ENCODE measurements at regions not wholly inside any gene's neighbourhood (a gene's known extent, or its start where the extent isn't known, plus 50 kb on each side); places are given as distances from the start of the nearest gene placed in this dataset.

DNA sequence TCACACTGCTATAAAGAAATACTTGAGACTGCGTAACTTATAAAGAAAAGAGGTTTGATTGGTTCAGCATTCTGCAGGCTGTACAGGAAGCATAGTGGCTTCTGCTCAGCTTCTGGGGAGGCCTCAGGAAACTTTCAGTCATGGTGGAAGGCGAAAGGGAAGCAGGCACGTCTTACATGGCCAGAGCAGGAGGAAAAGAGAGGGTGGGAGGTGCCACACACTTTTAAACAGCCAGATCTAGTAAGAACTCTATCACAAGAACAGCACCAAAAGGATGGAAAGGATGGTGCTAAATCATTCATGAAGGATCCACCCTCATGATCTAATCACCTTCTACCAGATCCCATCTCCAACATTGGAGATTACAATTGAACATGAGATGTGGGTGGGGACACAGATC lies 145.5 kb upstream of the OSR1 start:
- no peak overlapping the region for H3K4me3 ChIP-seq
- intact Hi-C loops (cut with micrococcal nuclease; ENCODE audit: unreplicated experiment) = no loop called here
- H2AFZ ChIP-seq = no peak overlapping the region
- CTCF ChIA-PET = no interaction called here
- H3K27me3 ChIP-seq (ENCODE audit: insufficient read depth, low read depth) = no peaks in the 10 kb centered on the region
- H3K36me3 ChIP-seq (ENCODE audit: low read depth) = no peaks in the 10 kb centered on the region
- no peaks in the 10 kb centered on the region for H3F3A ChIP-seq (ENCODE audit: insufficient read depth, low read depth)
- H3K4me1 ChIP-seq (replicated peaks; ENCODE audit: insufficient read depth) = no peaks in the 10 kb centered on the region
- no peak overlapping the region for H3K27ac ChIP-seq
- no peaks in the 10 kb centered on the region for H3K9me3 ChIP-seq (ENCODE audit: insufficient read depth, low read depth)
- H3K9me2 ChIP-seq (ENCODE audit: insufficient read depth) = no peaks in the 10 kb centered on the region
- TF ChIP-seq EZH2 (IDR thresholded peaks at IDR 0.05; ENCODE audit: low read depth) = no peak
- TF ChIP-seq, protein P1, sequence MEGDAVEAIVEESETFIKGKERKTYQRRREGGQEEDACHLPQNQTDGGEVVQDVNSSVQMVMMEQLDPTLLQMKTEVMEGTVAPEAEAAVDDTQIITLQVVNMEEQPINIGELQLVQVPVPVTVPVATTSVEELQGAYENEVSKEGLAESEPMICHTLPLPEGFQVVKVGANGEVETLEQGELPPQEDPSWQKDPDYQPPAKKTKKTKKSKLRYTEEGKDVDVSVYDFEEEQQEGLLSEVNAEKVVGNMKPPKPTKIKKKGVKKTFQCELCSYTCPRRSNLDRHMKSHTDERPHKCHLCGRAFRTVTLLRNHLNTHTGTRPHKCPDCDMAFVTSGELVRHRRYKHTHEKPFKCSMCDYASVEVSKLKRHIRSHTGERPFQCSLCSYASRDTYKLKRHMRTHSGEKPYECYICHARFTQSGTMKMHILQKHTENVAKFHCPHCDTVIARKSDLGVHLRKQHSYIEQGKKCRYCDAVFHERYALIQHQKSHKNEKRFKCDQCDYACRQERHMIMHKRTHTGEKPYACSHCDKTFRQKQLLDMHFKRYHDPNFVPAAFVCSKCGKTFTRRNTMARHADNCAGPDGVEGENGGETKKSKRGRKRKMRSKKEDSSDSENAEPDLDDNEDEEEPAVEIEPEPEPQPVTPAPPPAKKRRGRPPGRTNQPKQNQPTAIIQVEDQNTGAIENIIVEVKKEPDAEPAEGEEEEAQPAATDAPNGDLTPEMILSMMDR (conservative IDR thresholded peaks at IDR 0.05) = no peak
- H4K20me1 ChIP-seq (ENCODE audit: insufficient read depth) = no peaks in the 10 kb centered on the region
- no TSS peak for BruUV-seq (replicated peaks)
- H3K4me2 ChIP-seq = no peak overlapping the region
- POLR2A ChIA-PET (ENCODE audit: unreplicated experiment) = no interaction called here
- no peak for DNase-seq
- no peaks in the 10 kb centered on the region for H3K79me2 ChIP-seq (ENCODE audit: low read depth)

DNA sequence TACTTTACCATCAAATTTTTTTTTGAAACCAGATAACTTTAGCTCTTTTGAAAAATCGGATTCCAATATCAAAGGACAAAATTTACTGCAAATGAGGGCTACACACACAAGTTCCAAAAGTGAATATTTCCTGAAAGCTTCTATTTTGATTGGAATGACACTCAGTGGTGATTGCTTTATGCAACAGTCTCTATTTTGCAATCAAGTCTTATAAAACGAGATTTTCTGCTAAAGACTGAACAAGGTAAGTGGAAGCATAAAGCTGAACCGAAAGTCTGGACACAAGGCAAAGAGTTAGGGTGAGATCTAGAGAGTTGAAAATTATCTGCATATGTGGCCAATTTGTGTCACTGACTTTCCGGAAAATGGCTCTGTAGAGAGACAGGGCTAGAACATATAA lies 145.0 kb upstream of the OSR1 start:
- H3K36me3 ChIP-seq (ENCODE audit: low read depth) = no peaks in the 10 kb centered on the region
- ChIA-PET POLR2A (ENCODE audit: unreplicated experiment) (no interaction called here), CTCF (no interaction called here)
- H2AFZ ChIP-seq = no peak overlapping the region
- no peaks in the 10 kb centered on the region for H3K79me2 ChIP-seq (ENCODE audit: low read depth)
- no peak for TF ChIP-seq EZH2 (IDR thresholded peaks at IDR 0.05; ENCODE audit: low read depth)
- TF ChIP-seq, protein P1 (conservative IDR thresholded peaks at IDR 0.05) = no peak
- no peaks in the 10 kb centered on the region for H4K20me1 ChIP-seq (ENCODE audit: insufficient read depth)
- H3K9me3 ChIP-seq (ENCODE audit: insufficient read depth, low read depth) = no peaks in the 10 kb centered on the region
- no peaks in the 10 kb centered on the region for H3K27me3 ChIP-seq (ENCODE audit: insufficient read depth, low read depth)
- no peak overlapping the region for H3K27ac ChIP-seq
- H3K4me3 ChIP-seq = no peak overlapping the region
- no peaks in the 10 kb centered on the region for H3K4me1 ChIP-seq (replicated peaks; ENCODE audit: insufficient read depth)
- no peak overlapping the region for H3K4me2 ChIP-seq
- intact Hi-C loops (cut with micrococcal nuclease; ENCODE audit: unreplicated experiment) = no loop called here
- DNase-seq = no peak
- no peaks in the 10 kb centered on the region for H3K9me2 ChIP-seq (ENCODE audit: insufficient read depth)
- BruUV-seq (replicated peaks) = no TSS peak
- H3F3A ChIP-seq (ENCODE audit: insufficient read depth, low read depth) = 0 out of 2 replicates have a peak, but pooled peaks cover 5% of the 10 kb centered on the region

DNA sequence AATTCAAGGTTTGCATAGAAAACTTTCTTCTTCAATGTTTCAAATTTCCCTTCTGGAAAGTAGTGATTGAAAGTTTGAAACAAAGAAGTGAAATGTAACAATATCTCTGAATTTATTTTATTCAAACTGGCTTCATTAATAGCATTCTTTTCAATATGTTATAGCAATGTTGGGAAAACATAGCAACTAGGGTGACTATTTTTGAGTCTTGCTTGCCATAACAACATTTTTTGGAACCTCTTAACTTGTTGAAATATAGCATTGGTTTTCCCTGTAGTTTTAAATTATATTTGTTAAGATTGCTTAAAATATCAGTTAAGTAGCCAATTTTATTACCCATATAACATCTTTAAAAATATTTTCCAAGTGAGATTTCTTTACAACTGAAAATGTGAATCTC lies 141.7 kb upstream of the OSR1 start:
- H3K27me3 ChIP-seq (ENCODE audit: insufficient read depth, low read depth) = no peaks in the 10 kb centered on the region
- intact Hi-C loops (cut with micrococcal nuclease; ENCODE audit: unreplicated experiment) = no loop called here
- no TSS peak for BruUV-seq (replicated peaks)
- H3K9me3 ChIP-seq (ENCODE audit: insufficient read depth, low read depth) = no peaks in the 10 kb centered on the region
- 0 out of 2 replicates have a peak, but pooled peaks cover 5% of the 10 kb centered on the region for H3F3A ChIP-seq (ENCODE audit: insufficient read depth, low read depth)
- no peaks in the 10 kb centered on the region for H3K4me1 ChIP-seq (replicated peaks; ENCODE audit: insufficient read depth)
- H3K79me2 ChIP-seq (ENCODE audit: low read depth) = no peaks in the 10 kb centered on the region
- ChIA-PET POLR2A (ENCODE audit: unreplicated experiment) (no interaction called here), CTCF (no interaction called here)
- no peaks in the 10 kb centered on the region for H3K9me2 ChIP-seq (ENCODE audit: insufficient read depth)
- H3K4me2 ChIP-seq = no peak overlapping the region
- no peak overlapping the region for H3K27ac ChIP-seq
- no peaks in the 10 kb centered on the region for H4K20me1 ChIP-seq (ENCODE audit: insufficient read depth)
- no peak overlapping the region for H3K4me3 ChIP-seq
- H3K36me3 ChIP-seq (ENCODE audit: low read depth) = no peaks in the 10 kb centered on the region
- no peak for TF ChIP-seq EZH2 (IDR thresholded peaks at IDR 0.05; ENCODE audit: low read depth)
- TF ChIP-seq, protein P1 (conservative IDR thresholded peaks at IDR 0.05) = no peak
- H2AFZ ChIP-seq = no peak overlapping the region
- DNase-seq = no peak
